ENCODE measurements at regions not wholly inside any gene's neighbourhood (a gene's known extent, or its start where the extent isn't known, plus 50 kb on each side); places are given as distances from the start of the nearest gene placed in this dataset.

GRCh38 chr3:101043687-101044078 is 50.5 kb upstream of the ABI3BP start:
- CTCF ChIA-PET: interaction anchor here (1.6 kb wide), 1 partner anchor 146 kb away, joined by 5 read pairs; no protein-coding TSS in a partner anchor
- TF ChIP-seq, protein P1, sequence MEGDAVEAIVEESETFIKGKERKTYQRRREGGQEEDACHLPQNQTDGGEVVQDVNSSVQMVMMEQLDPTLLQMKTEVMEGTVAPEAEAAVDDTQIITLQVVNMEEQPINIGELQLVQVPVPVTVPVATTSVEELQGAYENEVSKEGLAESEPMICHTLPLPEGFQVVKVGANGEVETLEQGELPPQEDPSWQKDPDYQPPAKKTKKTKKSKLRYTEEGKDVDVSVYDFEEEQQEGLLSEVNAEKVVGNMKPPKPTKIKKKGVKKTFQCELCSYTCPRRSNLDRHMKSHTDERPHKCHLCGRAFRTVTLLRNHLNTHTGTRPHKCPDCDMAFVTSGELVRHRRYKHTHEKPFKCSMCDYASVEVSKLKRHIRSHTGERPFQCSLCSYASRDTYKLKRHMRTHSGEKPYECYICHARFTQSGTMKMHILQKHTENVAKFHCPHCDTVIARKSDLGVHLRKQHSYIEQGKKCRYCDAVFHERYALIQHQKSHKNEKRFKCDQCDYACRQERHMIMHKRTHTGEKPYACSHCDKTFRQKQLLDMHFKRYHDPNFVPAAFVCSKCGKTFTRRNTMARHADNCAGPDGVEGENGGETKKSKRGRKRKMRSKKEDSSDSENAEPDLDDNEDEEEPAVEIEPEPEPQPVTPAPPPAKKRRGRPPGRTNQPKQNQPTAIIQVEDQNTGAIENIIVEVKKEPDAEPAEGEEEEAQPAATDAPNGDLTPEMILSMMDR (IDR thresholded peaks at IDR 0.05; ENCODE audit: insufficient read depth, low read depth, low read length): no peak
- H3K36me3 ChIP-seq (ENCODE audit: control insufficient read depth, insufficient read depth, low read length): no peaks in the 10 kb centered on the region
- H3K4me3 ChIP-seq (ENCODE audit: low read depth, low read length): no peak overlapping the region
- POLR2A ChIA-PET: no interaction called here
- no peak for DNase-seq (ENCODE audit: low read depth)
- no peaks in the 10 kb centered on the region for H3K27me3 ChIP-seq (ENCODE audit: control insufficient read depth, insufficient read depth, low read length)

DNA sequence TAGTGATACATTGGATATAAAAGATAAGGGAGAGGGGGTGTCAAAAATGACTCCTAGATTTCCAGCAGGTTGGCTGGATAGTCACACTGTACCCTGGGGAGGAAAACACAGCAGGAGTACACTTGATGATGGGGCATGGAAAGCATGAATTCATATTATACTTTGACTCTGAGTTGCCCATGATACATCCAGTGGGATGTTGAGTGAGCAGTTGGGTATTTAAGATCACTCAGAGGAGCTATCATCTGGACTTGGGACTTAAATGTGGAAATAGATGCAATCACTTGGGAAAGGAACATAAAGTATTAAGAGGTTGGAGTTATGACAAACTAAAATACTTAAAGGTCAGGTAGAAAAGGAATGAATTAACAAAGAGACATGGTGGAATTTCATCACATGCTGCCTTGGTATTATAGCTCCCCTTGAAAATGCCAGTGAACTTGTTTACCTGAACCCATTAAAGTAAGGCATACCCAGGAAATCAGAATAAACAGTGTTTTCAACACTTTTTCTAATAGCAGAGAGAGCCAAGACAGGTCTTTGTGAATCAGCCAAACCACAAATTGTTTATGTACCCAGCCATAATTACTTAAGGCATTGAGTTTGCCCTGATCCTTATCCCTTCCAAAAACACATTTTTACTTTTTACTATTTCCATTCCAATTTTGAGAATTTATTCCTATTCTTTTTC is 49.9 kb upstream of the ABI3BP start:
- Histone ChIP-seq H3K27me3 (ENCODE audit: control insufficient read depth, insufficient read depth, low read length) (no peaks in the 10 kb centered on the region), H3K36me3 (ENCODE audit: control insufficient read depth, insufficient read depth, low read length) (no peaks in the 10 kb centered on the region), H3K4me3 (ENCODE audit: low read depth, low read length) (no peak overlapping the region)
- TF ChIP-seq, protein P1 (IDR thresholded peaks at IDR 0.05; ENCODE audit: insufficient read depth, low read depth, low read length): no peak
- no peak for DNase-seq (ENCODE audit: low read depth)
- ChIA-PET POLR2A (no interaction called here), CTCF (interaction anchor here (0.5 to 1.6 kb wide), 2 partner anchors 8 to 147 kb away, joined by 4 to 5 read pairs; no protein-coding TSS in a partner anchor)
